Keratinocyte (primary cell): ENCODE measurements at regions not wholly inside any gene's neighbourhood (a gene's known extent, or its start where the extent isn't known, plus 50 kb on each side); places are given as distances from the start of the nearest gene placed in this dataset.

Source experiments
- EZH2 ChIP-seq: IDR thresholded peaks from one replicate; pipeline ENCODE4 v1.6.1; 2012; ENCODE audit warnings: inconsistent platforms, mild to moderate bottlenecking, low read length, moderate library complexity
- TF ChIP-seq, protein P1 (sequence below), 3 experiments: IDR thresholded peaks in 1 of 3; conservative IDR thresholded peaks in 1 of 3; optimal IDR thresholded peaks in 1 of 3; 2 replicates in 2 of 3; 3 replicates in 1 of 3; pipeline versions ENCODE3 to v1.5.1; 2011; ENCODE audit warnings: low read length in 3 of 3, mild to moderate bottlenecking in 3 of 3, moderate library complexity in 2 of 3, control low read depth in 1 of 3, inconsistent platforms in 1 of 3; ENCODE audit not compliant: insufficient read depth in 2 of 3; ENCODE audit errors: extremely low read depth in 1 of 3

DNA sequence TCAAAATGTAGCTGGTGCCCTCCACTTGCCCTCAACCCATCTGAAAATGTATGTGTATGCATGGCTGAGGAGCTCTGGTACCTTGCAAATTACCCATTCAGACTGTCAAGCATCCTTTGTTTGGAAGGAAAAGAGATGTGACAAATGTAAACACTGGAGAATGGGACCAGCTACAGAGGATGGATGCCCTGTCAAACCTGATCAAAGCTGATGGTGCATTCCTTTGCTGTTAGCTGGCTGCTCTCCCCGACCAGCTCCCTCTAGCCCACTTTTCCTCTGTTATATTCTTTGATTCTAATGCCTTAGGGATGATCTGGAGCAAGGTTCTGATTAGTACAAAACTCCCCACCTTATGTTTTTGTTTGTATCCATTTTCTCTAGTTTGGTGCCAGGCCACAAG is 310.3 kb downstream of the C12orf75 start:
- TF ChIP-seq, protein P1, sequence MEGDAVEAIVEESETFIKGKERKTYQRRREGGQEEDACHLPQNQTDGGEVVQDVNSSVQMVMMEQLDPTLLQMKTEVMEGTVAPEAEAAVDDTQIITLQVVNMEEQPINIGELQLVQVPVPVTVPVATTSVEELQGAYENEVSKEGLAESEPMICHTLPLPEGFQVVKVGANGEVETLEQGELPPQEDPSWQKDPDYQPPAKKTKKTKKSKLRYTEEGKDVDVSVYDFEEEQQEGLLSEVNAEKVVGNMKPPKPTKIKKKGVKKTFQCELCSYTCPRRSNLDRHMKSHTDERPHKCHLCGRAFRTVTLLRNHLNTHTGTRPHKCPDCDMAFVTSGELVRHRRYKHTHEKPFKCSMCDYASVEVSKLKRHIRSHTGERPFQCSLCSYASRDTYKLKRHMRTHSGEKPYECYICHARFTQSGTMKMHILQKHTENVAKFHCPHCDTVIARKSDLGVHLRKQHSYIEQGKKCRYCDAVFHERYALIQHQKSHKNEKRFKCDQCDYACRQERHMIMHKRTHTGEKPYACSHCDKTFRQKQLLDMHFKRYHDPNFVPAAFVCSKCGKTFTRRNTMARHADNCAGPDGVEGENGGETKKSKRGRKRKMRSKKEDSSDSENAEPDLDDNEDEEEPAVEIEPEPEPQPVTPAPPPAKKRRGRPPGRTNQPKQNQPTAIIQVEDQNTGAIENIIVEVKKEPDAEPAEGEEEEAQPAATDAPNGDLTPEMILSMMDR (optimal IDR thresholded peaks at IDR 0.05 in 1 of 3, IDR thresholded peaks at IDR 0.05 in 1 of 3, conservative IDR thresholded peaks at IDR 0.05 in 1 of 3; ENCODE audit: extremely low read depth in 1 of 3, insufficient read depth in 2 of 3, low read length in 3 of 3) = no peak
- no peak for TF ChIP-seq EZH2
